ENCODE measurements at regions not wholly inside any gene's neighbourhood (a gene's known extent, or its start where the extent isn't known, plus 50 kb on each side); places are given as distances from the start of the nearest gene placed in this dataset.

DNA sequence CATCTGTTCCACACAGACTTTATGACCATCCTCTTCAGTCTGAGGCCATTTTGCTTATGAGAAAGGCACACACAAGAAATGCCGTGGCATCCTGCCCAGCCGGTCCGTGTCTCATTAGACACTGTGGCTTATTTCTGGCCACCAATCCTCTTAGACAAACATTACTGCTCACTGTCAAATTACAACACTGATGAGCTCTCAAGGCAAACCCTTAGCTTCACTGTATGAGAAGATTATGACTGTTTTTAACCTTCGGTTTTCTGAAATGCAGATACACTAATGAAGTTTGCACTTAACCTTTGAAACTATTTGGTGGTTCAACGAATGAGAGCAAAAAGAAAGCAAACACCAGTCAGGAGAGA, 50.5 kb upstream of the DST start:
- TF ChIP-seq POLR2AphosphoS5 (IDR thresholded peaks at IDR 0.05), result peak; percentile 39 to 75 (median 69)
- TF ChIP-seq EP300 (IDR thresholded peaks at IDR 0.05), result no peak
- TF ChIP-seq, protein P1, sequence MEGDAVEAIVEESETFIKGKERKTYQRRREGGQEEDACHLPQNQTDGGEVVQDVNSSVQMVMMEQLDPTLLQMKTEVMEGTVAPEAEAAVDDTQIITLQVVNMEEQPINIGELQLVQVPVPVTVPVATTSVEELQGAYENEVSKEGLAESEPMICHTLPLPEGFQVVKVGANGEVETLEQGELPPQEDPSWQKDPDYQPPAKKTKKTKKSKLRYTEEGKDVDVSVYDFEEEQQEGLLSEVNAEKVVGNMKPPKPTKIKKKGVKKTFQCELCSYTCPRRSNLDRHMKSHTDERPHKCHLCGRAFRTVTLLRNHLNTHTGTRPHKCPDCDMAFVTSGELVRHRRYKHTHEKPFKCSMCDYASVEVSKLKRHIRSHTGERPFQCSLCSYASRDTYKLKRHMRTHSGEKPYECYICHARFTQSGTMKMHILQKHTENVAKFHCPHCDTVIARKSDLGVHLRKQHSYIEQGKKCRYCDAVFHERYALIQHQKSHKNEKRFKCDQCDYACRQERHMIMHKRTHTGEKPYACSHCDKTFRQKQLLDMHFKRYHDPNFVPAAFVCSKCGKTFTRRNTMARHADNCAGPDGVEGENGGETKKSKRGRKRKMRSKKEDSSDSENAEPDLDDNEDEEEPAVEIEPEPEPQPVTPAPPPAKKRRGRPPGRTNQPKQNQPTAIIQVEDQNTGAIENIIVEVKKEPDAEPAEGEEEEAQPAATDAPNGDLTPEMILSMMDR (IDR thresholded peaks at IDR 0.05), result no peak
- peak in 1 of 2 donors; percentile 20 for TF ChIP-seq POLR2A (IDR thresholded peaks at IDR 0.05)
